ENCODE measurements at regions not wholly inside any gene's neighbourhood (a gene's known extent, or its start where the extent isn't known, plus 50 kb on each side); places are given as distances from the start of the nearest gene placed in this dataset.
A peak's percentile ranks its signal among the peaks of the same experiment; 100 is the strongest.

DNA sequence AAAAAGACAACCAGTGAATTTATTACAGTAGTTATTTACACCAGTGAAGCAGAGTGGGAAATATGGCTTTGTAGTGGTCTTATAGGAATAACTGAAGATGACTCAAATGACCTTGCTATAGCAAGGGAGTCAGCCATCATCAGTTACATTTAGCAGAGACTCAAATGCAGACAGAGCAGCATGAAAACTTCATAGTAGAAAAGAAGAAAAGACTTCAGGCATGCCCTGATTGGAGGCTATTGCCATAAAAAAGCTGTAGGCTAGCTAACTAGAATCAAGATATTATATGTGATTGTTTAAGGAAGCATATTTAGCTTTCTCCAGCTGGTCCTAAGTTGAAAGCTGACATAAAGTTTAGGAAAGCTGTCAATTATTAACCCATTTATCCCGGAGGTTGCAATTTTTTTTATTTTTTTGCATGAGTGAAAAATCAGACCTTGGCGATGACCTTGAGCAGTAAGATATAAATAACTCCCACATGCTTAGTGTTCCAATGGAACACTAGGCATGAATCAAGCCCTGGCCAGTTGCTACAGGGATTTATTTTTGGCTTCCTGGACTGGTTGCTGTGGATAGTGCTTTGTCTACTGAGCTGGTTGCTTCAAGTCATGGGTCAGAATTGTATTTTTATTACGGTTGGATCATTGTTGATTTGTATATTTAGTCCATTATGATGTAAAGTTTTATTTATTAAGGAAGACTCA, 675.6 kb upstream of the VRK2 start:
- DNase-seq = no peak
- H3K27ac Mint-ChIP-seq = no peak overlapping the region

DNA sequence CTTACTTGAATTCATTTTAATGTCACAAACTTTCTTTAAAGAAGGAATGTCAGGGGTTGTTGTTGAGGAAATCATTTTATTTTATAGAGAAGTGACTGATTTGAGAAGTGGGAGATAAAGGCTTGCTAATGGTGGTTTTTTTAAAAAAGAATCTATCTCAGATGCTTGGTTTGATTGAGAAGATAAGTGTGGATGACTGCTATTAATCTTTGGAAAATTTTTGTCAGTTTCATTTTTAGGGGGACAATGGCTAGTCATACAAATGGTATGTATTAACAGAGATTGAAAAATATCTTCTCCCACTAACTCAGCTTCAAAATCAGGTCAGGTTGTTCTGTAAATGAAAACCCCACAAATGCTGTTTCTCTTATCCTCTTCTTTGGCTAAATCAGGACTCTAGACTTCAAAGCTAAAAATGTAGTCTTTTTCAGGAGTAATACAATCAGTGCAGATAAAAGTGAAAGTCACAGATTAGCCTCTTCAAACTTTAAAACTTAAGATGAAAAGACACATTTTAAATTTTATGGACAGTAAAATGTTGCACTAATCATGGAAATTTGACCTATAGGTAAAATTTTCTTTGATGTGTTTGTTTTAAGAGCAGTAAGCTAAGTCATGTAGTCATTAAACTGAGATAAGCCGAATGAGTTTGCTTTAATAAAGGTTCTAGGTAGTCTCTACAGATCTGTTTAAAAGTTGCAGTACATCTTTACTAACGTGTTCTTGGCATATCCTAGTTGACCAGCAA, 674.2 kb upstream of the VRK2 start:
- Mint-ChIP-seq H3K9me3 (peaks cover 0 to 8% (median 0%) of the 10 kb centered on the region in 7 donors), H3K27me3 (no peaks in the 10 kb centered on the region), H3K4me1 (no peaks in the 10 kb centered on the region)

More for the DNA sequence above, 675.6 kb upstream of the VRK2 start:
- no peaks in the 10 kb centered on the region for H3K27me3 Mint-ChIP-seq
- H3K4me3 Mint-ChIP-seq = no peak overlapping the region
- peaks cover 0 to 8% (median 0%) of the 10 kb centered on the region in 7 donors for H3K9me3 Mint-ChIP-seq
- ATAC-seq (ENCODE audit: low read depth in 2 of 2) = no peak
- no peaks in the 10 kb centered on the region for H3K4me1 Mint-ChIP-seq
- H3K36me3 Mint-ChIP-seq = no peaks in the 10 kb centered on the region

DNA sequence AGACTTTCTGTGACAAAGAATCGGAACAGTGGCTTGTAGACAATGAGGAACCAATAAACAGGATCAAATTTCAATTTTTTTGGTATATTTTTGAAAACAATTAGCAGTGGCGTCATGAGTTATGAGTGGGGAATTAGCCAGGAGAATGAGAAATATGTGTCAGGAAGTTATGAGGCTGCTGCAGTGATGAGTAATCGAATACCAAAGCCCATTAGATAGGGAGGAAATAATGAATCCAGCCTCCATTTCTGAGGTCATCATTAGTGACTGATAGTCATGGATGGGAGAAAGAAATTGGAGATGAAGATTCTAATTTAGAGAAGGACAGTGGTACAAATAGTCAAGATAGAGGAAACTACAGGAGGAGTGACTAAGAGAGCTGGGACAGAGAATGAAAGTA, 673.1 kb upstream of the VRK2 start:
- no peak overlapping the region for H3K4me3 Mint-ChIP-seq
- ATAC-seq (ENCODE audit: low read depth in 2 of 2) (no peak), DNase-seq (no peak)
- no peaks in the 10 kb centered on the region for H3K27me3 Mint-ChIP-seq
- no peaks in the 10 kb centered on the region for H3K4me1 Mint-ChIP-seq
- H3K36me3 Mint-ChIP-seq = no peaks in the 10 kb centered on the region
- peaks cover 0 to 8% (median 0%) of the 10 kb centered on the region in 7 donors for H3K9me3 Mint-ChIP-seq
- H3K27ac Mint-ChIP-seq = no peak overlapping the region

More for the DNA sequence above, 674.2 kb upstream of the VRK2 start:
- ATAC-seq (ENCODE audit: low read depth in 2 of 2) (no peak), DNase-seq (no peak)
- Mint-ChIP-seq H3K4me3 (no peak overlapping the region), H3K36me3 (no peaks in the 10 kb centered on the region), H3K27ac (no peak overlapping the region)

DNA sequence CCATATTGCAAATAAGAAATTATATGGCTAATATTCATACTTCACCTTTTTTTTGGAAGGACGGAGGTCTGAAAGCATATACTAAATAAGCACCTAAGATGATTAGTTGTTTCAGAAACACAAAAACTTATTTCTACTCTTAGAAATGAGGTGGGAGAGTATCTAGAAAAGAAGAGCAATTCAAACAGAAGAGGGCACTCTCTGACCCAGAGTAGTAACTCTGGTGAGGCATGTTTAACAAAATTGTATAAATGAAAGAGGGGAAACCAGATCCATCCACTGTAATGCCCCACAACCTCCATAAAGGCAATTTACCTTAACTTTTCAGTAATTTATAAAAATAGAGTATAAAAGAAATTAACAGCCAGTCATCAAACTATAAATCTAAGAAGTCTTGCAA, 669.6 kb upstream of the VRK2 start:
- no peaks in the 10 kb centered on the region for H3K36me3 Mint-ChIP-seq

DNA sequence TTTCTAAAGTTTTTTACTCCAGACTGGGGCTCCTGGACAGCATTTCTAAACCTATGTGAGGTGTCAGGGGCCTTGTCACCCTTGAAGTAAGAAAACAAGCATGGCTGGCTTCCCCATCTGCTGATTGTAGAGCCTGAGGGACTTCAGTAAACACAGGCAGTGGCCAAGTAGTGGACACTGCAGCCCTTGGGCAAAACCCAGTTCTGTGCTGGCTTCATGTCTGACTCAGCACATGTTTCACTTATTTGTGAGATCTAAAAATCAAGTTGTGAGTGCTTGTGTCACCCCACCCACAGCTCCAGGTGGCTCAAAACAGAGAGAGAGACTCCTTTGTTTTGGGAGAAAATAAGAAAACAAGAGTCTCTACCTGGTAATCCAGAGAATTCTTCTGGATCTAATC, 660.3 kb upstream of the VRK2 start:
- H3K4me3 Mint-ChIP-seq = no peak overlapping the region
- H3K9me3 Mint-ChIP-seq = peaks cover 6 to 31% (median 10%) of the 10 kb centered on the region in 7 donors
- DNase-seq = no peak
- no peaks in the 10 kb centered on the region for H3K27me3 Mint-ChIP-seq
- H3K27ac Mint-ChIP-seq = no peak overlapping the region
- no peaks in the 10 kb centered on the region for H3K36me3 Mint-ChIP-seq
- ATAC-seq (ENCODE audit: low read depth in 2 of 2) = no peak
- H3K4me1 Mint-ChIP-seq = no peaks in the 10 kb centered on the region

More for the DNA sequence above, 669.6 kb upstream of the VRK2 start:
- no peak for DNase-seq
- no peak overlapping the region for H3K4me3 Mint-ChIP-seq
- no peaks in the 10 kb centered on the region for H3K4me1 Mint-ChIP-seq
- H3K9me3 Mint-ChIP-seq = no peaks in the 10 kb centered on the region
- no peak for ATAC-seq (ENCODE audit: low read depth in 2 of 2)
- H3K27me3 Mint-ChIP-seq = no peaks in the 10 kb centered on the region
- no peak overlapping the region for H3K27ac Mint-ChIP-seq

DNA sequence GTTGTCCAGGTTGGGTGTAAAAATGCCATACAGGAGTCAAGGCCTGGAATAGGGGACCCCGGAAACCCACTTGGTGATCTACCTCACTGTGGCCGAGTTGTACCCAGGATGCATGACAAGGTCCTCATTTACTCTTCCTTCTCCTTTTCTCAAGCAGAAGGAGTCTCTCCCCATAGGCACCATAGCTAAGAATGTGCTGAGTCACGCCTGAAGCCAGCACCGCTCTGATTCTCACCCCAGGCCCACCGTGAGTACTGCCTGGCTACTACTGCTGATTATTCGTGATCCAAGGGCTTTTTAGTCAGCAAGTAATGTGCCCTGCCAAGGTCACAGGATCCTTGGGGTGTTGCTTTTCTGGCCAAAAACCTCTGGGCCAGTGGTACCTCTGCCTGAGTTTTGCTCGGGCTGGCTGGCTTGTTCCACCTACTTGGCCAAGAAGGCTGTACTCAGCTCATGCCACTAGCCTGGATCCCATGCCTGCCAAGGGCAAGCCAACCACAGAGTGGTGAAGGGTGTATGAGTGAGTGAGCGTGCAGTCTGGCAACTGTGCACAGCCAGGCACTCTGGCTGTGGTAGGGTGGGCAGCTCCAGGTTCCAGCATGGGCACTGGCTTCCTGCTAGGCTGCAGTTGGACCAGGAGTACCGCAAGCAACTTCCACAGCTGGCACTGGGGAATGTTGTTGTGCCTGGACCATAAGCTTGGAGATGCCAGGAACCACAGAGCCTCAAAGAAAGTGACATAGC, 650.1 kb upstream of the VRK2 start:
- no peak for DNase-seq
- Mint-ChIP-seq H3K4me1 (no peaks in the 10 kb centered on the region), H3K36me3 (no peaks in the 10 kb centered on the region)

DNA sequence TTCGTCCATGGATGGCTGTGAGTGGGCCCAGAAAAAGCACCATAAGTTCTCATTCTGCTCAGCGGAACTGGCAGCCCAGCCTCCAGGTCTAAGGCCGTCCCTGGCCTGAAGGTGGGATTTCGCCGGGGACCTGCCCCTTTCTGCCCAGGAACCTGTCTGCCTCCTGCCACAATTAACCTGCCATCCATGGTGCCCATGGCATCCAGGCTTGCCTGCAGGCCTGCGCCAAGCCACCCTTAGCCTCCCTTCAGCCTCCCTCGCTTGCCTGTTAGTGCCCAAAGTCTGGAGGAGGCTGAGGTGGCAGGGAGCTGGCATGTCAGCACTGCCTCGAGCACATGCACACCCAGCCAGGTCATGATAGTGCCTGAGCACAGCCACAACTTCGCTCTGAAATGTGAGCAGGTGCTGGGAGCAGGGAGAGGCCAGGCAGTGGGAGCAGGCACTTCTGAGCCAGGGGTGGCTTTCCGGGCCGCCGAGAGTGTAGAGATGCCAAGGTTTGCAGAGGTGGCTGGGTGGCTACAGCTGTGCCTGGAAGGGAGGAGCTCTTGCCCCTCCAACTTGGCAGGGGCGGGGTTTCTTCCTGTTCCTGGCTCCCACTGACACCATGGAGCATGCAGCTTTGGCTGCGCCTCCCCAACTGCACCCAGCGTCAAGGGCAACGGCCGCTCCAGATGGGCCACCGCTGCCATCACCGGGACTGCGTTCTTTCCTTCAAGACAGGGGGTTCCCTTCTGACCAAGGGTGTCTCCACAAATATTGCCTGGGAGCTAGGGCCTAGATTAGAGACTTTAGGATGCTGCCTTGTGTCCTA, 648.9 kb upstream of the VRK2 start:
- H3K9me3 Mint-ChIP-seq = peaks cover 0 to 6% (median 3%) of the 10 kb centered on the region in 7 donors
- H3K4me3 Mint-ChIP-seq = no peak overlapping the region

More for the DNA sequence above, 650.1 kb upstream of the VRK2 start:
- ATAC-seq (ENCODE audit: low read depth in 2 of 2) = no peak
- H3K9me3 Mint-ChIP-seq = peaks cover 0 to 6% (median 3%) of the 10 kb centered on the region in 7 donors
- H3K27me3 Mint-ChIP-seq = no peaks in the 10 kb centered on the region
- H3K4me3 Mint-ChIP-seq = no peak overlapping the region
- H3K27ac Mint-ChIP-seq = no peak overlapping the region

DNA sequence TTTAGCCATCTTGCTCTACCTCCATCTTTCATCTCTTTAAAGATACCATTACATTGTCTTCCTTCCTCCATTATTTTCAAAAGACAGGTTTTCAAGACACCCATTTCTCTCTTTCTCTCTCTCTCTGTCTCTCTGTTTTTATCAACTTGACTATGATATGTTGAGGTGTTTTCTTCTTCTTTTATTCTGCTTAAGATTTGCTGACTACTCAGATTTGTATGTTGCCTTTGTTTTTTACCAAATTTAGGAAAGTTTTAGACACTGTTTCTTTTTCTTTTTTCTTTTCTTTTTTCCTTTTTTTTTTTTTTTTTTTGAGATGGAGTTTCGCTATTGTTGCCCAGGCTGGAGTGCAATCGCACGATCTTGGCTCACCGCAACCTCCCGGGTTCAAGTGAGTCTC, 647.5 kb upstream of the VRK2 start:
- peaks cover 0 to 6% (median 3%) of the 10 kb centered on the region in 7 donors for H3K9me3 Mint-ChIP-seq
- no peak overlapping the region for H3K4me3 Mint-ChIP-seq
- no peaks in the 10 kb centered on the region for H3K4me1 Mint-ChIP-seq
- H3K36me3 Mint-ChIP-seq = no peaks in the 10 kb centered on the region
- DNase-seq (no peak), ATAC-seq (ENCODE audit: low read depth in 2 of 2) (no peak)
- H3K27me3 Mint-ChIP-seq = no peaks in the 10 kb centered on the region
- peak overlapping the region in 1 of 6 donors; percentile 63 for H3K27ac Mint-ChIP-seq

More for the DNA sequence above, 648.9 kb upstream of the VRK2 start:
- H3K36me3 Mint-ChIP-seq = no peaks in the 10 kb centered on the region
- no peak for DNase-seq
- ATAC-seq (ENCODE audit: low read depth in 2 of 2) = no peak
- H3K4me1 Mint-ChIP-seq = no peaks in the 10 kb centered on the region
- no peaks in the 10 kb centered on the region for H3K27me3 Mint-ChIP-seq
- H3K27ac Mint-ChIP-seq = no peak overlapping the region

DNA sequence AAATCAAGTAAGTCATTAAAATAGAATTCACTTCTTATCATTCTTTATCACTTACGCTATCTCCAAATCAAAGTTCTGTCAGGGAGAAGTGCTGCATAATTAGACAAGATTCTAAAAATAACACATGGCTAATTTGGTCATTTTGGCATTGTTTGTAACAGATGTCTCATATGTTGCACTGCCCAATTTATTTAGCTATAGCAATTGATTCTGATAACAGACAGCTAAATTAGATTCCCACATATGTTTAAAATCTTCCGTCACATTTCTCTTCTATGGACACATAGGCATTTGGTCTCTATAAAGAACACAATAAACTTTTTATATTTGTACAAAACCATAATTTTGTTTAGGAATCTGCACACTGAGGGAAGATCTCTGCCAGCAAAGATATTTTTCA, 644.5 kb upstream of the VRK2 start:
- no peaks in the 10 kb centered on the region for H3K27me3 Mint-ChIP-seq
- no peak for DNase-seq
- no peak for ATAC-seq (ENCODE audit: low read depth in 2 of 2)
- H3K4me3 Mint-ChIP-seq = no peak overlapping the region
- H3K9me3 Mint-ChIP-seq = peaks cover 0 to 6% (median 2%) of the 10 kb centered on the region in 7 donors
- no peaks in the 10 kb centered on the region for H3K4me1 Mint-ChIP-seq
- H3K27ac Mint-ChIP-seq = no peak overlapping the region
- H3K36me3 Mint-ChIP-seq = no peaks in the 10 kb centered on the region

DNA sequence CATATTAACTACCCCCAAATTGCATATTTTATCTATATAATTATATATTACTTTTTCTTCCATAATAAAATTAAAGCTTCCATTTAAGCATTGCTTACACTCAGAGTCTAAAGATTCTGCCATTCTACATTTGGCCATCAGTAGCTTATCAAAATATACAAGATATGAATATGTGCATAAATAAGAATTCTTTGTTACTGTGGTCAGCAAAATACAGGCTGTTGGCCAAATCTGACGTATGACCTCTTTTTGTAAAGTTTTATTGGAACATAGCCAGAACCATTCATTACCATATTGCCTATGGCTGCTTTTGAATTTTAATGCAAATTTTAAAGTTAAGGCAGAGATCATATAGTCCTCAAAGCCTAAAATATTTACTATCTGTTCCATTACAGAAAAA, 643.9 kb upstream of the VRK2 start:
- H3K27ac Mint-ChIP-seq = no peak overlapping the region
- no peaks in the 10 kb centered on the region for H3K27me3 Mint-ChIP-seq
- H3K4me1 Mint-ChIP-seq = no peaks in the 10 kb centered on the region
- ATAC-seq (ENCODE audit: low read depth in 2 of 2) = no peak
- no peak for DNase-seq
- peaks cover 0 to 6% (median 1%) of the 10 kb centered on the region in 7 donors for H3K9me3 Mint-ChIP-seq
- H3K4me3 Mint-ChIP-seq = no peak overlapping the region
- no peaks in the 10 kb centered on the region for H3K36me3 Mint-ChIP-seq

DNA sequence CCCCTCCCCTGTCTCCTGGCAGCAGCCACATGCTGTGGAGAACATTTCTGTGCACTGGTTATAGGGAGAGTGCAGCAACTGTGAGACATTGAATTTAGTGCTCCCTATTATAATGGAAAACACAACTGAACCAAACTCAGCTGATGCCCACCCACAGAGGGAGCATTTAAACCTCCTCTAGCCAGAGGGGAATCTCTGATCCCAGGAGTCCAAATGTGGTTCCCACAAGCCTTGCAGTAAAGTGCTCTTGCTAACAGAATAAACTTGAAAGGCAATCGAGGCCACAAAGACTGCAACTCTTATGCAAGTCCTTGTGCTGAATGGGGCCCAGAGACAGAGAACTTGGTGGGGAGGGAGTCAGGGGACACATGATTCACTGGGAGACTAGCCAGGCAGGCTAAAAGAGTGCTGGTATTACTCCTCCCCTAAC, 638.8 kb upstream of the VRK2 start:
- H3K4me3 Mint-ChIP-seq = no peak overlapping the region
- ATAC-seq (ENCODE audit: low read depth in 2 of 2) = no peak
- H3K9me3 Mint-ChIP-seq = peaks cover 9 to 28% (median 13%) of the 10 kb centered on the region in 7 donors

DNA sequence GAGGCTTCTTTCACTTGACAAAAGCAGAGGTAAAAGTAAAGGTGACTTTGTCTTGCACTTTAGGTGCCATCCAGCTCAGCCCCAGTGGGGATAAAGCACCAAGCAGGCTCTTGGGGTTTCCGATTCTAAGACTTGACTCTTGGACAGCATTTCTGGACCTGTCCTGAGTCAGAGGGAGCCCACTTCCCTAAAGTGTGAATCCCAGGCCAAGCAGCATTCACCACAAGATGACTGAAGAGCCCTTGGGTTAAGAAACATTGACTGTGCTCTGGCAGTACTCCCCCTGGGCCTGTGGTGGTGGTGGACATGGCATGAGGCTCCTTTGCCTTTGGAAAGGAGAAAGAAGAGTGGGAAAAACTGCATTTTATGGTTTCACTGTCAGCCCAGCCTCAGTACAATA, 638.0 kb upstream of the VRK2 start:
- Mint-ChIP-seq H3K27me3 (no peaks in the 10 kb centered on the region), H3K36me3 (peaks cover 0 to 6% of the 10 kb centered on the region in 2 donors), H3K4me3 (no peak overlapping the region), H3K4me1 (no peaks in the 10 kb centered on the region), H3K27ac (no peak overlapping the region), H3K9me3 (peaks cover 10 to 36% (median 17%) of the 10 kb centered on the region in 7 donors)
- DNase-seq (no peak), ATAC-seq (ENCODE audit: low read depth in 2 of 2) (no peak)

More for the DNA sequence above, 638.8 kb upstream of the VRK2 start:
- no peaks in the 10 kb centered on the region for H3K27me3 Mint-ChIP-seq
- peaks cover 0 to 5% of the 10 kb centered on the region in 2 donors for H3K36me3 Mint-ChIP-seq
- H3K4me1 Mint-ChIP-seq = no peaks in the 10 kb centered on the region
- no peak overlapping the region for H3K27ac Mint-ChIP-seq
- no peak for DNase-seq

DNA sequence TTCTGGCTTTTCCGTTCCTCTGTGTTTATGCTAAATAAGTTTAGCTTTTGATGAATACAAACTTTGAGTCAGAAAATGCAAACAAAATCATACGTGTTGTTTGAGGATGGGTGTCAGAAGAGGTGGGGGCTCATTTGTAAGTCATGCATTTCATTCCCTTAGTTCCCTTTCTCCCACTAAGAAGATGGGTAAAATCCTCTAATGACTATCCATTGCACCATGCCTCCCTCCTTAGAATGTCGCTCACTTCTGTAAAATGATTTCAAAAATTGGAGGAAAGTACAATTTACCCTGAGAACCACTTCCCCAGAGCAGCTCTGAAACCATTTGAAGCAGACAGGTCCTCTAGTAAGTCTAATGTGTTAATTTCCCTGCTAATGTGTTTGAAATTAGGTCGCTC, 629.6 kb upstream of the VRK2 start:
- ATAC-seq (ENCODE audit: low read depth in 2 of 2) (no peak), DNase-seq (no peak)
- no peaks in the 10 kb centered on the region for H3K27me3 Mint-ChIP-seq
- H3K36me3 Mint-ChIP-seq = peaks cover 0 to 6% of the 10 kb centered on the region in 2 donors
- H3K4me1 Mint-ChIP-seq = no peaks in the 10 kb centered on the region
- H3K27ac Mint-ChIP-seq = no peak overlapping the region
- no peak overlapping the region for H3K4me3 Mint-ChIP-seq
- peaks cover 5 to 31% (median 14%) of the 10 kb centered on the region in 7 donors for H3K9me3 Mint-ChIP-seq
